HEK293 (cell line): ENCODE measurements at regions not wholly inside any gene's neighbourhood (a gene's known extent, or its start where the extent isn't known, plus 50 kb on each side); places are given as distances from the start of the nearest gene placed in this dataset.

Experiments
- CTCF ChIA-PET: fragments of 350-600 bp; formaldehyde crosslinking; extraction: SDS; loops from one replicate; lab custom pipeline; 2021; ENCODE audit warnings: antibody characterized with exemption; lab: Yijun Ruan, JAX
- POLR2A ChIA-PET: fragments of 300-600 bp; formaldehyde crosslinking; extraction: SDS; loops from one replicate; lab custom pipeline; 2020; ENCODE audit warnings: antibody characterized with exemption, inconsistent platforms; lab: Yijun Ruan, JAX
- H3K27ac ChIP-seq: fragments of 200-500 bp; sonication (Bioruptor generic); 2 replicates; pipeline ENCODE4 v1.5.1; 2014; ENCODE audit warnings: low read depth, low read length, control low read depth, inconsistent platforms; ENCODE audit errors: extremely low read depth
- H3K36me3 ChIP-seq, 2 experiments: fragments of 200-500 bp in 1 of 2; sonication (Bioruptor generic) in 1 of 2; 1 replicate in 1 of 2; 2 replicates in 1 of 2; pipeline ENCODE4 v1.5.1; 2014 to 2017; ENCODE audit warnings: inconsistent platforms in 2 of 2, low read length in 2 of 2; ENCODE audit not compliant: control insufficient read depth in 2 of 2, insufficient read depth in 1 of 2
- H3K4me1 ChIP-seq: fragments of 200-500 bp; sonication (Bioruptor generic); 2 replicates; pipeline ENCODE4 v1.5.1; 2014; ENCODE audit warnings: mild to moderate bottlenecking, low read length, inconsistent platforms; ENCODE audit not compliant: control insufficient read depth, insufficient read depth
- H3K4me3 ChIP-seq: 2 replicates; pipeline ENCODE4 v1.5.1; 2011; ENCODE audit warnings: low read depth, mild to moderate bottlenecking, control low read depth, low read length, moderate library complexity
- H3K9me3 ChIP-seq: fragments of 200-500 bp; sonication (Bioruptor generic); 2 replicates; pipeline ENCODE4 v1.5.1; 2014; ENCODE audit warnings: low read depth, low read length, inconsistent platforms; ENCODE audit not compliant: control insufficient read depth, insufficient read depth
- IKZF3 ChIP-seq: fragments of 450-650 bp; IDR thresholded peaks from 2 replicates; pipeline ENCODE4 v1.5.0; 2018; ENCODE audit warnings: missing biosample characterization, mild to moderate bottlenecking, missing genetic modification characterization, moderate library complexity
- MYNN ChIP-seq: fragments of 450-650 bp; formaldehyde crosslinking; IDR thresholded peaks from 2 replicates; pipeline ENCODE4 v1.5.1; 2016; ENCODE audit warnings: missing biosample characterization, missing genetic modification characterization, borderline replicate concordance
- PATZ1 ChIP-seq: fragments of 450-650 bp; formaldehyde crosslinking; IDR thresholded peaks from 2 replicates; pipeline ENCODE4 v1.5.1; 2016; ENCODE audit warnings: missing biosample characterization, missing genetic modification characterization
- REPIN1 ChIP-seq: fragments of 450-650 bp; formaldehyde crosslinking; IDR thresholded peaks from 2 replicates; pipeline ENCODE4 v1.5.1; 2017; ENCODE audit warnings: missing biosample characterization, missing genetic modification characterization, low read depth
- ZBTB11 ChIP-seq: fragments of 450-650 bp; formaldehyde crosslinking; conservative IDR thresholded peaks from 2 replicates; pipeline ENCODE4 v1.5.1; 2016; ENCODE audit warnings: low read depth, missing biosample characterization, missing genetic modification characterization
- ZBTB21 ChIP-seq: fragments of 450-650 bp; formaldehyde crosslinking; IDR thresholded peaks from 2 replicates; pipeline ENCODE4 v1.5.1; 2017; ENCODE audit warnings: missing biosample characterization, missing genetic modification characterization
- ZEB2 ChIP-seq: fragments of 450-650 bp; formaldehyde crosslinking; IDR thresholded peaks from 2 replicates; pipeline ENCODE4 v1.5.1; 2016; ENCODE audit warnings: missing biosample characterization, missing genetic modification characterization
- ZNF121 ChIP-seq: fragments of 450-650 bp; formaldehyde crosslinking; IDR thresholded peaks from 2 replicates; pipeline ENCODE4 v1.5.1; 2016; ENCODE audit warnings: missing biosample characterization, missing genetic modification characterization
- ZNF138 ChIP-seq: fragments of 450-650 bp; formaldehyde crosslinking; IDR thresholded peaks from 2 replicates; pipeline ENCODE4 v1.5.1; 2016; ENCODE audit warnings: missing biosample characterization, missing genetic modification characterization, borderline replicate concordance
- ZNF157 ChIP-seq: fragments of 450-650 bp; formaldehyde crosslinking; IDR thresholded peaks from 2 replicates; pipeline ENCODE4 v1.5.1; 2016; ENCODE audit warnings: missing biosample characterization, missing genetic modification characterization
- ZNF174 ChIP-seq: fragments of 450-650 bp; formaldehyde crosslinking; IDR thresholded peaks from 2 replicates; pipeline ENCODE4 v1.5.0; 2017; ENCODE audit warnings: missing biosample characterization, mild to moderate bottlenecking, missing genetic modification characterization
- ZNF221 ChIP-seq: fragments of 450-650 bp; formaldehyde crosslinking; IDR thresholded peaks from 2 replicates; pipeline ENCODE4 v1.5.1; 2017; ENCODE audit warnings: missing biosample characterization, missing genetic modification characterization, borderline replicate concordance
- ZNF248 ChIP-seq: fragments of 450-650 bp; formaldehyde crosslinking; IDR thresholded peaks from 2 replicates; pipeline ENCODE4 v1.5.1; 2017; ENCODE audit warnings: missing biosample characterization, missing genetic modification characterization
- ZNF366 ChIP-seq: fragments of 450-650 bp; formaldehyde crosslinking; conservative IDR thresholded peaks from 2 replicates; pipeline ENCODE4 v1.5.1; 2016; ENCODE audit warnings: missing biosample characterization, missing genetic modification characterization
- ZNF521 ChIP-seq: fragments of 450-650 bp; formaldehyde crosslinking; IDR thresholded peaks from 2 replicates; pipeline ENCODE4 v1.5.1; 2017; ENCODE audit warnings: missing biosample characterization, mild to moderate bottlenecking, missing genetic modification characterization
- ZNF529 ChIP-seq: fragments of 450-650 bp; formaldehyde crosslinking; IDR thresholded peaks from 2 replicates; pipeline ENCODE4 v1.5.1; 2017; ENCODE audit warnings: missing genetic modification characterization, missing biosample characterization; ENCODE audit not compliant: insufficient replicate concordance
- ZNF530 ChIP-seq: fragments of 450-650 bp; formaldehyde crosslinking; IDR thresholded peaks from 2 replicates; pipeline ENCODE4 v1.5.1; 2016; ENCODE audit warnings: low read depth, missing biosample characterization, missing genetic modification characterization
- ZNF555 ChIP-seq: fragments of 450-650 bp; formaldehyde crosslinking; conservative IDR thresholded peaks from 2 replicates; pipeline ENCODE4 v1.5.1; 2017; ENCODE audit warnings: missing biosample characterization, mild to moderate bottlenecking, missing genetic modification characterization, inconsistent platforms
- ZNF558 ChIP-seq: fragments of 450-650 bp; formaldehyde crosslinking; IDR thresholded peaks from 2 replicates; pipeline ENCODE4 v1.5.1; 2016; ENCODE audit warnings: missing biosample characterization, missing genetic modification characterization
- ZNF843 ChIP-seq: fragments of 450-650 bp; formaldehyde crosslinking; IDR thresholded peaks from 2 replicates; pipeline ENCODE4 v1.5.1; 2016; ENCODE audit warnings: missing biosample characterization, missing genetic modification characterization

GRCh38 chr11:112661571-112661970 lies 299.6 kb upstream of the NCAM1 start:
- TF ChIP-seq ZNF555 (tag by site-specific recombination) (no peak), ZNF121 (tag by site-specific recombination) (no peak), ZBTB21 (tag by site-specific recombination) (no peak), ZNF248 (tag by site-specific recombination) (no peak), ZNF138 (no peak), PATZ1 (no peak), ZNF521 (tag by site-specific recombination) (no peak), ZNF157 (no peak), ZNF529 (no peak), ZEB2 (tag by site-specific recombination) (no peak), ZNF221 (no peak), MYNN (tag by site-specific recombination) (no peak), IKZF3 (tag by site-specific recombination) (no peak), REPIN1 (no peak), ZNF843 (tag by site-specific recombination) (no peak)
- no peaks in the 10 kb centered on the region for H3K36me3 ChIP-seq
- ChIA-PET POLR2A (no interaction called here), CTCF (no interaction called here)
- H3K27ac ChIP-seq: no peak overlapping the region
- no peaks in the 10 kb centered on the region for H3K9me3 ChIP-seq
- no peak overlapping the region for H3K4me3 ChIP-seq
- H3K4me1 ChIP-seq: no peaks in the 10 kb centered on the region

GRCh38 chr11:112662554-112662953 lies 298.7 kb upstream of the NCAM1 start:
- CTCF ChIA-PET: interaction anchor here (0.5 kb wide), 1 partner anchor 11 kb away, joined by 3 read pairs; no protein-coding TSS in a partner anchor
- no peak overlapping the region for H3K4me3 ChIP-seq
- H3K9me3 ChIP-seq: no peaks in the 10 kb centered on the region
- H3K27ac ChIP-seq: no peak overlapping the region
- TF ChIP-seq ZNF530 (tag by site-specific recombination) (no peak), ZNF174 (tag by site-specific recombination) (no peak), ZNF558 (no peak), ZNF366 (tag by site-specific recombination) (no peak), ZBTB11 (no peak)
- no peaks in the 10 kb centered on the region for H3K4me1 ChIP-seq
- POLR2A ChIA-PET: no interaction called here
- no peaks in the 10 kb centered on the region for H3K36me3 ChIP-seq
